Hindlimb muscle (tissue), 1 donor: ENCODE measurements at regions not wholly inside any gene's neighbourhood (a gene's known extent, or its start where the extent isn't known, plus 50 kb on each side); places are given as distances from the start of the nearest gene placed in this dataset.

Source experiments
- DNase-seq: peaks from one replicate; pipeline ENCODE4 v3.0.0-alpha.2; 2013

DNA sequence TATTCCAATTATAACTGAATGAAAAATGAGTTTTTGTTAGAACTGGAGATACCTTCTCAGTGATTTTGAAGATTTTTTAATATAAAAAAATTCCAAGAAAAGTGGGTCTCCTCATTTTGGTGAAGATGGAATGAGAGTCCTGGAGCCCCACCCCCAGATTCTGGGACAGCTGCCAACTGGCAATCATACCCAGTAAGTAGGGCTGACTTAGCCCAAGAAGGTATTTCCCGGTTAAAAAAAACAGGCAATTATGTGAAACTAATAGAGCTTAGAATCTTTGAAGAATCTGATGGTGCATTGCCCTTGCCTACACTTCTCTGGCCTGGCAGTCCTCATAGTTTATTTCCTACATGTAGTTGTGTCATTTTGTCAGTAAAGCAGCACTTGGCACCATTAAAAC, 52.8 kb upstream of the VWDE start:
- no peak for DNase-seq

- DNase-seq, result peak; percentile 36
Measured at GRCh38 chr7:12458520-12459131, 55.0 kb upstream of the VWDE start.

DNA sequence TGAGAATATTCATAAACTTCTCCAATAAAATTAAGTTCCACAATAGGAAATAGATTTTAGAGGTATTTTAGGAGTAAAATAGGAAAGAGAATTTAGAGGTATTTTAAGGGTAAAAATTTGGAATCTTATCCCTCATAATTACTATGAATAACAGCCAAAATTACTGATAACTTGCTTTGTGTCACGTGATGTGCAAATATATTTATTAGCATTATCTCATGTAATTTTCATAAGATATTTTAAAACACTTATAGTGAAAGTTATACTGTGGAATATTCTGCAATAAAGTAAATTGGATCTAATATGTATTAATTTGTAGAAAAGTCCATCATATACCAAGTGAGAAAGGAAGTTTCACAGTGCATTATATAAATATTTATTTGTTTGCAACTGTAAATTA, 64.2 kb upstream of the VWDE start:
- no peak for DNase-seq

DNA sequence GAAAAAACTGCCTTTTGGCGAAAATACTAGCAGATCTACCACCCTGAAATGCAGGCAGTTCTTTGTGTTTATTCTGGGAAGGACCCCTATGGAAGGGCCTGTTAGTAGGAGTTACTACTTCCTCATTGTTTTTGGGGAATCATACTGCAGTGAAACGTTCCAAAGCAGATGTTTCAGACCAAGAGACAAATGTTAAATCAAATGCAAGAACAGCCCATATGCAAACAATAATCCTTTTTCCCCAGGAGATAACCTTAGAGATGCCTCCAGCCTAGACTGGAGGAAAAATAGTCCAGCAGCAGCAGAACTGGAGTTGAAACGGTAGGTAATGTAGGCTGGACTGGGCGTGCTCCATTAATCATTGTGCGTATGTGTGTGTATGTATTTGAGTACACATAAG, 65.9 kb upstream of the VWDE start:
- peak; percentile 45 for DNase-seq

- DNase-seq, result no peak
Measured at GRCh38 chr7:12470930-12471329, 67.3 kb upstream of the VWDE start.

- DNase-seq, result no peak
Measured at GRCh38 chr7:12474035-12474434, 70.4 kb upstream of the VWDE start.

- no peak for DNase-seq
Measured at GRCh38 chr7:12475362-12476063, 71.8 kb upstream of the VWDE start.

- DNase-seq, result no peak
Measured at GRCh38 chr7:12477620-12478019, 74.0 kb upstream of the VWDE start.

DNA sequence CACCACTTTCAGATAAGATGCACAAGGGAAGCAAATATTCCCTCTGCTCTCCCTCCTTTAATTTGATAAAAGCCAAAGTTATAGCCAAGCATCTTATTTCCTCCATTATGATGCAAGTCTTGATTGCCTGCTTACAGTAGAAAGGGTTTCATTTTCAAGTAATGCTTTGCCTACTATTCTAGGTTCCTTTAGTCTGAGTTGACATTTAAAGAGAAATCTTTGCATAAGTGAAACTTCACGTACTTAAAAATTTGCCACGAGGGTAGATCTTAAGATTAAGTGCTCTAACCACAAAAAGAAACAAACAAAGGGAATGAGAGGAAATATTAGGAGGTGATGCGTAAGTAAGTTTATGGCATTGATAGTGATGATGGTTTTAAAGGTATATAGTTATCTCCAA, 78.1 kb upstream of the VWDE start:
- DNase-seq, result no peak

DNA sequence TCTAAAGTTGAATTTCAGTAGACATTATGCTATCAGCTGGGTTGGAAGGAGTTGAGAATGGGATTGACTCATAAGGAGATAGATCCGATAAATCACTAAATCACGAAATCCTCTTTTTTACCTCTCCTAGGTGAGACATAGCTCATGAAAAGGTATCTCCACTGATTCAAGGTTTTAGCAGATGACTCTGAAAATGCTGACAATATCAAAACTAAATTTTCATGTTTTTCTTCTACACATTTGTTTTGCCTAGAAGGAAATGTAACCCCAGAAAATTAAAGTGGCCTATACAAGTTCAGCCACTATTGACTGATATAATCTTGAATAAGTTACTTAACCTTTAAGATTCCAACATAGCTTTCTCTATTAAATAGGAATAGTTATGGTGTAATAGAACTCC, 82.2 kb upstream of the VWDE start:
- no peak for DNase-seq

DNA sequence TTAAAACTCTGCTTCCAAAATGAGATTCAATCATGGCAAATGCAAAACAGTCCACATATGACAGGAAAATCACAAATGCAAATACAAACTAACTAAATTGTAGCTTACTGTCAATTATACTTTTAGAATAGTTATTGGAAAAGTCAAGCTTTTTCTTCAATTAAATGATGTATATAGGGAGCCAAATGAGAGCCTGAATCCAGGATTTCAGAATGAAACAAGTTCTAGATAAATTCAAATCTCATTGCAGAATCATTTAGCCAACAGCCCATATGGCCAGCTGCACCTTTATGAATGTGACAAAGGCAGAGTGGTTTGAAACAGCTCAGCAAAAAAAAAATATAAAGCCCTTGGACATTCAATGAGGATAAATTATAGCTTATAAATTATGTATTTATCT, 82.2 kb upstream of the SCIN start:
- no peak for DNase-seq

- no peak for DNase-seq
Measured at GRCh38 chr7:12490107-12490688, 80.3 kb upstream of the SCIN start.

- DNase-seq, result no peak
Measured at GRCh38 chr7:12490940-12491339, 79.6 kb upstream of the SCIN start.

GRCh38 chr7:12491526-12491925, 79.0 kb upstream of the SCIN start:
- DNase-seq, result no peak

DNA sequence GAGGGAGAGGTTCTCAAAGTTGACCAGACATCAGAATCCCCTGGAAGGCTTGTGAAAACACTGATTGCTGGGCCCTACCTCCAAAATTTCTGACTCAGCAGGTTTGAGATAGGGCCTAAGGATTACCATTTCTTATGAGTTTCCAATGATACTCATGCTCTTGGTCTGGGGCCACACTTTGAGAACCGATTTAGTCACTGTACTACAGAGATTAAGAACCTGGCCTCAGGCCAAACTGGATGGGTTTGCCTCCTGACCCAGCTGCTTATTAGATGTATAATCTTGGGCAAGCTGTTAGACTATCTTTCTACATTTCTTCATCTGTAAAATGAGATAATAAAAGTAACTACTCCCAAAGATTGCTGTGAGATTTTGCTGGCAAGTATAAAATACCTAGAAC, 77.1 kb upstream of the SCIN start:
- no peak for DNase-seq

- DNase-seq, result no peak
Measured at GRCh38 chr7:12493863-12494686, 76.4 kb upstream of the SCIN start.

DNA sequence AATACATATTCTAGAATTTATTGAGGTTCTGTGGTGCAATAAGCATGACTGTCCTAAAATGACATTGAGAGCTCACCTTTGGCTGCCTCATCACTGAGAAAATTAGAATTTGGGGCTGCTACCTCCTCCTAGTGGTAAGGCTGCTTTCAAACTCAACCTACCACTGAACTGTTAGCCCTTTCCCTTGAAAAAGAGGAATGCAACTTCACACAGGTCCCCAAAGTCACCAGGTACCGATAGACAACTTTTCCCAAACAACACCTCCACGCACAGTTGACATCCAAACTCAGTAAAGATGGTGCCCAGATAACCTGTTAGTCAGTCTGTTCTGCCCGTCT, 75.9 kb upstream of the SCIN start:
- DNase-seq, result no peak

GRCh38 chr7:12496901-12497674, 73.4 kb upstream of the SCIN start:
- DNase-seq, result peak; percentile 29

- peak; percentile 18 for DNase-seq
Measured at GRCh38 chr7:12504149-12504548, 66.4 kb upstream of the SCIN start.

GRCh38 chr7:12508005-12508404, 62.5 kb upstream of the SCIN start:
- DNase-seq, result no peak

DNA sequence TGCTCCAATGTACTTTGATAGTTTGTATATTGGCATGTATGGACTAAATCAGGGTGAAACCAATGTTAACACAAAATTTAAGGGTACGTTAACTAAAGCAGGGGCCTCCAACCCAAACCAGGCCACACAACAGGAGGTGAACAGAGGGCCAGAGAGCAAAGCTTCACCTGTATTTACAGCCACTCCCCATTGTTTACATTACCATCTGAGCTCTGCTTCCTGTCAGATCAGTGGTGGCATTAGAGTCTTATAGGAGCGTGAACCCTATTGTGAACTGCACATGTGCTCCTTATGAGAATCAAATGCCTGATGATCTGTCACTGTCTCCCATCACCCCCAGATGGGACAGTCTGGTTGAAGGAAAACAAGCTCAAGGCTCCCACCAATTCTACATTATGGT, 62.0 kb upstream of the SCIN start:
- DNase-seq, result no peak

DNA sequence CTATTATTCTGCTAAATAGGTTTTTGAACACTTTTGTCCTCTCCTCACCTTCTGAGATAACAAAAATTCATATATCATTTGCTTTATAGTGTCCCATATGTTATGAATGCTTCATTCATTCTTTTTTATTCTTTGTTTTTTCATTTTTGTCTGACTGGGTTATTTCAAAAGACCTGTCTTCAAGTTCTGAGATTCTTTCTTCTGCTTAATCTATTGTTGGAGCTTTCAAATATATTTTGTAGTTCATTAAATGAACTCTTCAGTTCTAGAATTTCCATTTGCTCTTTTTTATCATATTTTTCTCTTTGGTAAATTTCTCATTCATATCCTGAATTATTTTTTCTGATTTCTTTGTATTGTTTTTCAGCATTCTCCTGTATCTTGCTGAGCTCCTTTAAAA, 53.1 kb upstream of the SCIN start:
- DNase-seq, result no peak
